ENCODE measurements at regions not wholly inside any gene's neighbourhood (a gene's known extent, or its start where the extent isn't known, plus 50 kb on each side); places are given as distances from the start of the nearest gene placed in this dataset.

DNA sequence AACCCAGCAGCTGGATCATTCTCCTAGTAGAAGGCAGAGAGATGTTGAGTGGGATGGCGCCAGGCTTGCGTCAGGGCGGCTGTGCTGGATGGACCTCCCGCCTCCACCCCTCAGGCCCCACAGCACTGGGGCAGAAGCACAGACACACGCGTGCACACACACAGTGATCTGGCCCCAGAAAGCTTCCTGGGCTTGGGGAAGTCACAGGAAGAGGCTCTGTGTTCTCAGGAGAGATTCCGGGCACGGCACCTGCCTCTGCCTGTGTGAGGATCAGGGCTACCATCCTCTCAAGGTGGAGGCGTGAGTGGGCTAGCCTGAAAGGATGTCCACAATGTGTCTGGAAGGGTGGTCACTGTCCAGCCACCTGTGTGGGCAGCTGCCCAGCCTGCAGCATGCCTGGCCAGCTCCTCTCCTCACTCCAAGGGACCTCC lies 229.8 kb upstream of the HS6ST1 start:
- TF ChIP-seq POLR2A (IDR thresholded peaks at IDR 0.05; ENCODE audit: insufficient read depth in 1 of 2, low read depth in 2 of 2, low read length in 2 of 2) (no peak), RELA (CRISPR knock-in tag; IDR thresholded peaks at IDR 0.05) (no peak), HOXA3 (CRISPR knock-in tag; IDR thresholded peaks at IDR 0.05) (no peak), POLR2AphosphoS5 (IDR thresholded peaks at IDR 0.05; ENCODE audit: low read depth, low read length) (no peak), ZNF350 (CRISPR knock-in tag; IDR thresholded peaks at IDR 0.05; ENCODE audit: borderline replicate concordance, low read depth) (no peak), EZH2 (conservative IDR thresholded peaks at IDR 0.05; ENCODE audit: low read depth, low read length) (no peak), ZNF225 (CRISPR knock-in tag; IDR thresholded peaks at IDR 0.05) (no peak), KDM5A (IDR thresholded peaks at IDR 0.05; ENCODE audit: borderline replicate concordance, low read length) (no peak)
